PFSK-1 (cell line): ENCODE measurements at regions not wholly inside any gene's neighbourhood (a gene's known extent, or its start where the extent isn't known, plus 50 kb on each side); places are given as distances from the start of the nearest gene placed in this dataset.

Experiments used
- FOXP2 ChIP-seq: optimal IDR thresholded peaks from 2 replicates; pipeline ENCODE3; 2011; ENCODE audit warnings: borderline replicate concordance, control low read depth, inconsistent platforms; ENCODE audit not compliant: insufficient read depth; ENCODE audit errors: extremely low read length, extremely low read depth
- REST ChIP-seq, 2 experiments: IDR thresholded peaks; 2 replicates each; pipeline versions ENCODE4 v1.6.1 to v1.8.0; 2011 to 2012; ENCODE audit warnings: low read depth in 2 of 2, low read length in 2 of 2, control low read depth in 1 of 2, inconsistent platforms in 1 of 2, mild to moderate bottlenecking in 1 of 2, moderate library complexity in 1 of 2; ENCODE audit not compliant: insufficient read depth in 1 of 2

GRCh38 chr21:43329711-43330269, 97.1 kb downstream of the SIK1 start:
- TF ChIP-seq FOXP2 = no peak
- TF ChIP-seq REST (IDR thresholded peaks at IDR 0.05; ENCODE audit: insufficient read depth in 1 of 2, low read depth in 2 of 2, low read length in 2 of 2) = no peak
